Epidermal melanocyte (primary cell): ENCODE measurements at regions not wholly inside any gene's neighbourhood (a gene's known extent, or its start where the extent isn't known, plus 50 kb on each side); places are given as distances from the start of the nearest gene placed in this dataset.
A peak's percentile ranks its signal among the peaks of the same experiment; 100 is the strongest.

Experiments
- DNase-seq: peaks from one replicate; pipeline ENCODE4 v3.0.0; 2011; ENCODE audit warnings: low spot score; ENCODE audit not compliant: insufficient read length

DNA sequence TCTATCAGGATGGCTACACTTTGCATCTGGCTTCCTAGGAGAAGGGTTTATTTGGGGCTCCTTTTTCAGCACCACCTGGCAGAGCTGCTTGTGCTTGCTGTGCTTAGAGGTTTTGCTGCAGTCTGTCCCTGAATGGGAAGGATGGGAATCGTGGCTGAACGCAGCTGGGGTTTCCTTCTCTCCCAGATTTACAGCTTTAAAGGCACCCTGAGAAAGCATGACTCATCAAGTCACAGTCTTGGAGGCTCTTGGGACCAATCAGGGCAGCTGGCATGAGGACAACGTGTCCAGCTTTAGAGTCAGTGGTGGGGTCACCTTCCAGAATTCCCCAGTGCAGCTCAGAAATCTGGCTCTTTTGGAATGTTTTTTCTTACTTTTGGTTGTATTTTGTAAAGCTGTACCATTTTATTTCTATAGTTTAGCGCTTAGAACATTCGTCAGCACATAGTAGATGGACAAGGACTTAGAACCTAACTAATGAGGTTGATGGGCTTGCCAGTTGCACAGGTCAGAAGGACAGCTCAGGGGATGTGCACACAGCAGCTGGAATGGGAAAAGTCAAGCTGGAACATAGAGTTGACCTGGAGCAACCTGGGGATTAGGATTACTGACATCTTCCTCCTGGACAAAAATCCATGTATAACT is 222.6 kb downstream of the PRDM2 start:
- no peak for DNase-seq

- DNase-seq: no peak
Measured at GRCh38 chr1:13926556-13926955, 226.6 kb downstream of the PRDM2 start.

DNA sequence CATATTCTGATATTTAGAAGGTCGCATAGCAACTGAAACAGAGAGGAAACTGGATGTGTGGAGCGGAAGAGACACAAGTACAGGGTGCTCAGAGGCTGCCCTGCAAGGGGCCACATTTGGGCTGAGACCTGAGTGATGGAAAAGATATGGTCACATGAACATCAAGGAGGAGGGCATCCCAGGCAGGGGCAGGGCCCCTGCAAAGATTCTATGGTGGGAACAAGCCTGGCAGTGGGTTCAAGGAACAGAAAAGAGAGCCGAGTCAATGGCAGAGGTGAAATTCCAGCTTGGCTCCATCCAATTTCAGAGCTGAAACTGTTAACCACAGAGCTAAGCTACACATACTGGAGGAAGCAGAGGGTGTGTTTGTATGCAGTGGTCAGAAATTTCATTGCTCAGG is 227.7 kb downstream of the PRDM2 start:
- DNase-seq: no peak

- DNase-seq: no peak
Measured at GRCh38 chr1:13929313-13929712, 229.3 kb downstream of the PRDM2 start.

GRCh38 chr1:13930151-13930550 is 230.2 kb downstream of the PRDM2 start:
- DNase-seq: no peak

DNA sequence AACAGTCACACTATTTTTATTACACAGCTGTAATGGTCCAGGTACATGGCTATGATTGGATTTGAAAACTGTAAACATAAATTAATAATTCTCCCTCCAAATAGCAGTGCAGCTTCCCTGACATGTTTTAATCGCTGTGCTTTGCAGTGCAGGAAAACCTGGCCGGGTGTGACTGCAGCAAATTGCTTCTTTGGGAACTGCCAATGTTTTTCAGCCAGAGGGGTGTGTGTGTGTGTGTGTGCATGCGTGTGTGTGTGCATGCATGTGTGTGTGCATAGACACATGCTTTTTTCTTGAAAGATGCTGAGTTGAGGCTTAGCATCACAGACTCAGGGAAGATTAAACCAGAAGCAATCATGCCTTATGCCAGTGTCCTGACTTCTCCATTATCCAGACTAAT is 231.2 kb downstream of the PRDM2 start:
- DNase-seq: no peak

DNA sequence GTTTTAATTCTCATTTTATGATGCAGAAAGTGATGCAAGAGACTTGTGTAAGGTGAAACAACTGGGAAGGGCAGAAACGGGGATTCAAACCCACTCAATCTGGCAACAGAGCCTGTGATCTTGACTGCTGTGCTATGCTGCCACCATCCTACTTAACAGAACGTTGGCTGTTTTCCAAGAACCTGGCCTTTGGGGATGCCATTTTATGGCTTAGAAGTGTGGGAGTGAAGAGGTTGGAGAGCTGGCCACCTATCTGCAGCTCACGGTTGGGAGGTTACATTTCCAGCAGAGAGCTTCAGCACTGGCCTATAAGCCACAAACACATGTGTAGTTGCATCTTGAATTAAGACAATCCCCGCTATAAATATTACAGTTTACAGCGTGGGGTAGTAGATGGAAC is 235.3 kb downstream of the PRDM2 start:
- DNase-seq: no peak

GRCh38 chr1:13941315-13941714 is 241.3 kb downstream of the PRDM2 start:
- DNase-seq: no peak

GRCh38 chr1:13943055-13943454 is 243.1 kb downstream of the PRDM2 start:
- DNase-seq: no peak

GRCh38 chr1:13945856-13946255 is 245.9 kb downstream of the PRDM2 start:
- no peak for DNase-seq

- DNase-seq: no peak
Measured at GRCh38 chr1:13947658-13948057, 247.7 kb downstream of the PRDM2 start.

DNA sequence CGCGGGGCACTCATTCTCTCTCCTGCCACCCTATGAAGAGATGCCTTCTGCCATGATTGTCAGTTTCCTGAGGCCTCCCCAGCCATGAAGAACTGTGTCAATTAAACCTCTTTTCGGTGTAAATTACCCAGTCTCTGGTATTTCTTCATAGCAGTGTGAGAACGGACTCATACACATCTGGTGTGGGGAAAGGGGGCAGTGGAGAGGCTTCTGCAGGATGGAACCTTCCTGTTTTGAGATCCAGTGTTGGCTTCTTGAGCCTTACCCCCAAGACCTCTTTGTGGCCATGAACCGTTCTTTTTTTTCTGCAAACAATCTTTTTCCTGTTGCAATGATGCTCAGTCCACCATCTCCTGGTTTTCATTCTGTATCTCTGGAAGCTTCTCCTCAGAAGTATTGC is 248.4 kb downstream of the PRDM2 start:
- no peak for DNase-seq

GRCh38 chr1:13948888-13949391 is 249.0 kb downstream of the PRDM2 start:
- DNase-seq: no peak

- no peak for DNase-seq
Measured at GRCh38 chr1:13949546-13949945, 249.6 kb downstream of the PRDM2 start.

DNA sequence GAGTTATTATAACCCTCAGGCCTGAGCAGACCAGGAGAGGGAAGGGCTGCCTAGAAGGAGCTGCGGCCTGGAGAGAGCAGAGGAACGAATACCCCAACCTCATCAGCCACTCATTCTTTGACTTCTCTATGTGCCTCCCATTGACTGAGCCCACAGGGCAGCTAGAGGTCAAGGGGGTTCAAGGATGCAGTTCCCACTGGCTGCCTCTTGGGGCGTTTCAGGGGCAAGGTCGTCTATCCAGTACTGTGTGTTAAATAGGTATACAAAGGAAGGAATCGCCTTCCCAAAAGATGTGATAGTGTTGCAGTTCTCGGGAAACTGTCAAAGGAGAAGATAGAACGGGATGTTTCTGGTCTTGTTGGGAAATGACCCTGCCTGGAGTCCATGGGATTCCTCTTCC is 250.6 kb downstream of the PRDM2 start:
- DNase-seq: no peak

DNA sequence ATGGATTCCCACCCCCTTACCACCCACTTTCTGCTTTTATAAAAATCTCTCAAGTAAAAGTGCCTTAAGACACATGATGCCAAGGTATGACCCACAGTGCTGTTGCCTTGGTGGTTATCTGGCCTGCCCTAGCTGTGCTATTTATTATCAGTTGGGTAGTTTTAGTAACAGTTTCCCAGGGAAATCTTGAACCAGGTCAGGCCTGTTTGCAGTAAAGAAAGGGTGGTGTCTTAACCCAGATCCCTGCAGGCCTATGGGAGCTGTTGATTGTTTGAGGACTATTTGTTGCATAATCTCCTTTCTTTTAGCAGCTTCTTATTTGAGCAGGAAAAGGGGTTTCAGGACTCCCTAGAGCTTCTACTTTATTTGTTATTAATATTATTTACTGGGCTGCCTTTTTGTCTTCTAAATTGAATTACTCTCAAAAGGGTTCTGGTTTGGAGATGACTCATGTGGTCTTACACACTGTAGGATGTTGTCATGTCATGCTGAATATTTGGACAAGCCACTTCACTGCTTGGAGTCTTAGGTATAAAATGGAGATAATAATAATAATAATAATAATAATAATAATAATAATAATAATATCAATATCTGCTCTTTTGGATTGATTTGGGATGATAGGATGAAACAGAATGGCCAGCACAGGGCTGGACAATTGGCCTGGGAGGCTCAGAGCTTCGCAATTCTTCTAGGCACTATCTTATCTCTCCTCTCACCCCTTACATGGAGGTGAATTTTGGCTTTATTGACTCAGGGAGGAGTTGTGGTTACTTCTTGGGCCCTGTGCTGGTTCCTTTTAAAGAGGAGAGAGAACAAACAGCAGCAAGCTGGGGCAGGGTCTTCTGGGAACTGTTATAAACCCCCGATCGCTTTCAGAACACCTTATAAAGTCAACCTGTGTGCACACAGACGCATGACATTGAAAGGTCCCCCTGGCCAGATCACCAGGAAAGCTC is 252.1 kb downstream of the PRDM2 start:
- DNase-seq: no peak

DNA sequence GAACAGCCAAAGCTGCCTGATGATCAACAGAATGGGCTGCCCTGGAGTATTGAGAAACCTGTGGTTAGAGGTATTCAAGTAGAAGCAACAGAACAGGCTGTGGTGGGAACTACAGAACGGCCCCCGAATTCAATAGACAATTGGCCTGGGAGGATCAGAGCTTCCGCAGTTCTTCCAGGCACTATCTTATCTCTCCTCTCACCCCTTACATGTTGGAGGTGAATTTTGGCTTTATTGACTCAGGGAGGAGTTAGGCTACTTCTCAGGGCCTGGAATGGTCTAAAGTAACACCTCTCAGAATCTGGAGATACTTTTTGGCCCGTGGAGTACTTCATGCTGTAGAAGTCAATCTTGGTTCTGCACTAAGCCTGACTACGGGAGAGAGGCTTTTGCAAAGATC is 253.0 kb downstream of the PRDM2 start:
- no peak for DNase-seq

- DNase-seq: no peak
Measured at GRCh38 chr1:13956393-13956792, 256.4 kb downstream of the PRDM2 start.

DNA sequence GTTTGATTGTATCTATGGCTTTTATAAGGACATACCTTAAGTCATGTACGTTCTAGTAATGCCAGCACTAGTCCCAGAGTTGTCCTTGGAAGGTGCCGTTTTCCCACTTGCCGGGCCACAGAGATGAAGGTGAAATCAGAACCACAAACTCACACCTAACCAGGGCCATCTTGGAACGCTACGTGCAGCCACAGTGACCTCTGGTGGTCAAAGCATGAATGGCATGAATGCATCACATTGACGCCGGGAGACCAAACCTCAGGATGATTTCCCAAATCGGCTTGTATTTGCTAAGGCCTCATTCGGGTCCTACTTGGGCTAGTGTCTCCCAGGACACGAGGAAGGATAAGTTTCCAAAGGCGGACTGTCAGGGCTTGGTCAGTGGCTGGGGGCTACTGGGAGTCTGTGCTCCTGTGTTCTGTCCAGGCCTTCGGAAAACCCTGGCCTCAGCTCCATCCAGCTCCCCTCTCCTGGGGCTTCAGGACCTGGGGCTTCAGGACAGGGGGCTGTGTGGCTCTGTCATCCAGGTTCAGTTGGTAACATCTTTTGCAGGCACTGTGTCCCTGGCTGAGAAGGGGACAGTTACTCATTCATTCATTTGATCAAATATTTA is 260.5 kb downstream of the PRDM2 start:
- DNase-seq: peak; percentile 69

DNA sequence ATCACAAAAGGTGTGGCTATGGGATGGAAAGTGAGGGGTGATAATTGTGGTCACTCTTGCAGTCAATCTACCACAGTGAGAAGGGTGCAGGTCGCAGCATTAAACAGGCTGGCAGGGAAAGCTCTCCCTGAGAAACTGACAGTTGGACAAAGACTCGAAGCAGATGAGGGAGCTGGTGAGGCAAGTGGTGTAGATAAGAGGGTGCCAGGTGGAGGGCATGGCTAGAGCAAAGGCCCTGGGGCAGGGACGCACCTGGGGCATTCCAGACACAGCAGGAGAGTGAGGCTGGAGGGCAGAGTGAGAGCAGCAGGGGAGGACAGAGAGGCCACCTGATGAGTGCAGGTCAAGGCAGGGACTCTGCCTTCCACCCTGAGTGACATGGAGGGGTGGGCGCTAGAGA is 264.8 kb downstream of the PRDM2 start:
- DNase-seq: no peak

GRCh38 chr1:13965770-13966398 is 265.9 kb downstream of the PRDM2 start:
- peak; percentile 66 for DNase-seq

DNA sequence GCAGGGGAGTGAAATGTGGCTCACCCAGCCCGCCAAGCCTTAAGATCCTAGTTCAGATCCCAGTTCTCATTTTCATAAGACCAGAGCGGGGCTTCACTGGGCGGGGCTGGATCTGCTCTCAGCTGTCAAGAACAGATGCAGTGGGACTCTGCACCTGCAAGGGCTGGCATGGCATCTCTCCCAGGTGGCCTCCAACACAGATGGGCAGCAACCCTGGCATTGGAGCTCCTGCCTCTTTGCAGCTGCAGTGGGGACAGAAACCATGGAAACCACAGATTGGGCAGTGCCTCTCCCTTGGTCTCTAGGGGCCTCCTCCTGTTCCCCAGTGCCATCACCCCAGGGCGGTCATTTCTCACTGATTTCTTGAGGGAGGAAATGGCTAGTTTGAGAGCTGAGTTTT is 267.7 kb downstream of the PRDM2 start:
- DNase-seq: no peak
